Brain microvascular endothelial cell (primary cell): ENCODE measurements at regions not wholly inside any gene's neighbourhood (a gene's known extent, or its start where the extent isn't known, plus 50 kb on each side); places are given as distances from the start of the nearest gene placed in this dataset.
A peak's percentile ranks its signal among the peaks of the same experiment; 100 is the strongest.

Experiments
- DNase-seq: peaks from one replicate; pipeline ENCODE4 v3.0.0-alpha.2; 2020
- H3K27ac ChIP-seq: fragments of 250-450 bp; sonication (Bioruptor Pico); 2 replicates; pipeline ENCODE4 v1.5.1; 2020; ENCODE audit warnings: mild to moderate bottlenecking, moderate library complexity
- H3K27me3 ChIP-seq: fragments of 250-450 bp; sonication (Bioruptor Pico); replicated peaks from 2 replicates; pipeline ENCODE4 v1.5.1; 2020; ENCODE audit warnings: mild to moderate bottlenecking
- H3K36me3 ChIP-seq: fragments of 250-450 bp; sonication (Bioruptor Pico); replicated peaks from 2 replicates; pipeline ENCODE4 v1.5.1; 2020; ENCODE audit warnings: mild to moderate bottlenecking
- H3K4me3 ChIP-seq: 2 replicates; pipeline ENCODE4 v1.5.1; 2011; ENCODE audit warnings: low read depth, mild to moderate bottlenecking, control low read depth, low read length, moderate library complexity
- in situ Hi-C: cut with HindIII; loops from 2 replicates; pipeline ENCODE4 v1.10.0; 2017; ENCODE audit warnings: low sequenced_read_pairs, low pct_ligation_motif_present
- TF ChIP-seq, protein P1 (sequence below): IDR thresholded peaks from 2 replicates; pipeline ENCODE4 v1.5.1; 2011; ENCODE audit warnings: low read depth, mild to moderate bottlenecking, moderate library complexity, low read length, control low read depth, inconsistent platforms; ENCODE audit errors: missing control alignments

DNA sequence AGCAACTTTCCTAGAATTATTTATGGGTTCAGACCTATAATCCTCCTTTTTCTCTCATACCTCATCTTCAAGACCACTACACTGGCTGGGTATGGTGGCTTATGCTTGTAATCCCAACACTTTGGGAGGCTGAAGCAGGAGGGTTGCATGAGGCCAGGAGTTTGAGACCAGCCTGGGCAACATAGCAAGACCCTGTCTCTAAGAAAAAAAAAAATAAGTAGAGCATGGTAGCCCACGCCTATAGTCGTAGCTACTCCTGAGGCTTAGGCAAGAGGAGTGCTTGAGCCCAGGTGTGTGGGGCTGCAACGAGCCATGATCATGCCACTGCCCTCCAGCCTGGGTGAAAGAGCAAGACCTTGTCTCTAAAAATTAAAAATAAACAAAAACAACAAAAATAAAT is 832.4 kb downstream of the PCDH18 start:
- TF ChIP-seq, protein P1, sequence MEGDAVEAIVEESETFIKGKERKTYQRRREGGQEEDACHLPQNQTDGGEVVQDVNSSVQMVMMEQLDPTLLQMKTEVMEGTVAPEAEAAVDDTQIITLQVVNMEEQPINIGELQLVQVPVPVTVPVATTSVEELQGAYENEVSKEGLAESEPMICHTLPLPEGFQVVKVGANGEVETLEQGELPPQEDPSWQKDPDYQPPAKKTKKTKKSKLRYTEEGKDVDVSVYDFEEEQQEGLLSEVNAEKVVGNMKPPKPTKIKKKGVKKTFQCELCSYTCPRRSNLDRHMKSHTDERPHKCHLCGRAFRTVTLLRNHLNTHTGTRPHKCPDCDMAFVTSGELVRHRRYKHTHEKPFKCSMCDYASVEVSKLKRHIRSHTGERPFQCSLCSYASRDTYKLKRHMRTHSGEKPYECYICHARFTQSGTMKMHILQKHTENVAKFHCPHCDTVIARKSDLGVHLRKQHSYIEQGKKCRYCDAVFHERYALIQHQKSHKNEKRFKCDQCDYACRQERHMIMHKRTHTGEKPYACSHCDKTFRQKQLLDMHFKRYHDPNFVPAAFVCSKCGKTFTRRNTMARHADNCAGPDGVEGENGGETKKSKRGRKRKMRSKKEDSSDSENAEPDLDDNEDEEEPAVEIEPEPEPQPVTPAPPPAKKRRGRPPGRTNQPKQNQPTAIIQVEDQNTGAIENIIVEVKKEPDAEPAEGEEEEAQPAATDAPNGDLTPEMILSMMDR = no peak
- DNase-seq = no peak
- no peak overlapping the region for H3K27ac ChIP-seq
- H3K27me3 ChIP-seq = no peaks in the 10 kb centered on the region
- no peaks in the 10 kb centered on the region for H3K36me3 ChIP-seq
- H3K4me3 ChIP-seq = no peak overlapping the region
- in situ Hi-C loops = no loop called here

DNA sequence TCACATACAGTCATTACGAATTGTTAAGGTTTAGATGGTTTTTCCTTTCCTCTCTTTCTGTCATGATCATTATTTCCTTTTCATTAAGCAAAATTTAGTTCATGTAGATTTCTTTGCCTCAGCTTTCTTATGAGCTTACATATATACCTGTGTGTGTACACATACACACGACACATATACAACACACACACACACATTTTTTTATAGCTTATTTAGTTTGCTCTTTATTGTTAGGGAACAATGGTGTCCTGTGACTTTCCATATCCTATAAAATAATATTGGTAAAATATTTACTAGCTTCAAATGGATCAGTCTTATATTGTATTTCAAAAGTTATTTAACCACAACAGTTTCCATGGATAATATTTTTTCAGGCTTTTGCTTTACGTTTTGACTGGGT is 840.7 kb downstream of the PCDH18 start:
- no peak overlapping the region for H3K4me3 ChIP-seq
- TF ChIP-seq, protein P1 = no peak
- in situ Hi-C loops = no loop called here
- H3K27me3 ChIP-seq = no peaks in the 10 kb centered on the region
- H3K27ac ChIP-seq = no peak overlapping the region
- no peaks in the 10 kb centered on the region for H3K36me3 ChIP-seq
- DNase-seq = no peak

DNA sequence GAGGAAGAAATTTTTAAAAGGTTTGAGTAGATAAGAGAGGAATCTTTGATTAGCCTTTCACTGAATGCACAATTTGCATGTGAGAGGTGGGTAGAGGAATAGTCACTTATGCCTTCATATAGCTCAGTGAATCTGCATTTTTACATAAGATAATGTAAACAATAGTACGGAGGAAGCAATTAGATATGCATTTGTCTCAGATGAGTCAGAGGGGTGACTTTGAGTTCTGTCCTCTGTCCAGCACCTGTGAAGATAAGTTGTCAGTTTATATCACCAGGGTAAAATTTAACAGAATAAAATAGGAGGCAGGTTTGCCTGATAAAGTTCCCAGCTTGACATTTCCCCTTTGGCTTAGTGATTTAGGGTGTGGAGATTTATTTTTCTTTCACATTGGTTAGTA is 841.9 kb downstream of the PCDH18 start:
- in situ Hi-C loops = no loop called here
- Histone ChIP-seq H3K4me3 (no peak overlapping the region), H3K36me3 (no peaks in the 10 kb centered on the region), H3K27ac (no peak overlapping the region), H3K27me3 (no peaks in the 10 kb centered on the region)
- DNase-seq = no peak
- TF ChIP-seq, protein P1 = no peak

DNA sequence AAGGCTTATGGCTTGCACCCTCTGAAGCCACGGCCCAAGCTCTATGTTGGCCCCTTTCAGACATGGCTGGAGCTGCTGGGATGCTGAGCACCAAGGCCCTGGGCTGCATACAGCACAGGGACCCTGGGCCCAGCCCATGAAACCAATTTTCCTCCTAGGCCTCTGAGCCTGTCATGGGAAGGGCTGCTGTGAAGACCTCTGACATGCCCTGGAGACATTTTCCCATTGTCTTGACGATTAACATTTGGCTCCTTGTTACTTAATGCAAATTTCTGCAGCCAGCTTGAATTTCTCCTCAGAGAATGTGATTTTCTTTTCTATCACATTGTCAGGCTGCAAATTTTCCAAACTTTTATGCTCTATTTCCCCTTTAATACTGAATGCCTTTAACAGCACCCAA is 844.7 kb downstream of the PCDH18 start:
- no peak overlapping the region for H3K4me3 ChIP-seq
- in situ Hi-C loops = no loop called here
- H3K27ac ChIP-seq = no peak overlapping the region
- TF ChIP-seq, protein P1 = no peak
- H3K27me3 ChIP-seq = no peaks in the 10 kb centered on the region
- H3K36me3 ChIP-seq = no peaks in the 10 kb centered on the region
- DNase-seq = no peak

DNA sequence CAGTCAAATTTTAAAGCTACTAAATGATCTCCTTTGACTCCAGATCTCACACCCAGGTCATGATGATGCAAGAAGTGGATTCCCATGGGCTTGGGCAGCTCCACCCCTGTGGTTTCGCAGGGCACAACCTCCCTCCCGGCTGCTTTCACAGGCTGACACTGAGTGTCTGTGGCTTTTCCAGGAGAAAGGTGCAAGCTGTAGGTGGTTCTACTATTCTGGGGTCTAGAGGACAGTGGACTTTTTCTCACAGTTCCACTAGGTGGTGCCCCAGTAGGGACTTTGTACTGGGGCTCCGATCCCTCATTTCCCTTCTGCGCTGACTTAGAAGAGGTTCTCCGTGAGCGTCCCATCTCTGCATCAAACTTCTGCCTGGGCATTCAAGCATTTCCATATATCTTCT is 845.2 kb downstream of the PCDH18 start:
- no peak overlapping the region for H3K4me3 ChIP-seq
- no peak for DNase-seq
- no peaks in the 10 kb centered on the region for H3K36me3 ChIP-seq
- TF ChIP-seq, protein P1 = peak; percentile 44
- no peak overlapping the region for H3K27ac ChIP-seq
- in situ Hi-C loops = no loop called here
- H3K27me3 ChIP-seq = no peaks in the 10 kb centered on the region

DNA sequence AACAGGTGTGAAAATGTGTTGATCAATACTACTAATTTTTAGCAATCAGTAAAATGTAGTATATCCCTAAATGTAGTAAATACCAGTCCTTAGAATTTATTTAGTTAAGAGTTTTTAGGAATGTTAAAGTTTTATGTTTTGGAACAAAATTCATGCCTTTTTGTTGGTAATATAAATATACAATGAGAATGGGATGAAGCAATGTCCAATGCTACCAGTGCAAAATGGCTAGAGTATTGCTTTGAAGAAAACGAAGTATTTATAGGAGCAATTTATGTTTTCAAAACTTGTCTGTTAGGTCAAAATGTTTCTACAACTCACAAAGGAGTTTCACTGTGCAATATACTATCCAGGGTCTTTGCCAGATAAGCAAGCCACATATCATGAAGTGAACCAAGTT is 851.5 kb downstream of the PCDH18 start:
- Histone ChIP-seq H3K4me3 (no peak overlapping the region), H3K27me3 (no peaks in the 10 kb centered on the region), H3K27ac (no peak overlapping the region), H3K36me3 (no peaks in the 10 kb centered on the region)
- no peak for DNase-seq
- TF ChIP-seq, protein P1 = no peak
- in situ Hi-C loops = no loop called here
